HepG2 (cell line): ENCODE measurements at regions not wholly inside any gene's neighbourhood (a gene's known extent, or its start where the extent isn't known, plus 50 kb on each side); places are given as distances from the start of the nearest gene placed in this dataset.

Experiments used
- ETV6 ChIP-seq: sonication (generic); formaldehyde crosslinking; conservative IDR thresholded peaks from 2 replicates; pipeline ENCODE4 v1.4.0; 2020; ENCODE audit warnings: missing genetic modification reagents
- FOXK2 ChIP-seq: fragments of 450-650 bp; IDR thresholded peaks from 2 replicates; pipeline ENCODE4 v1.6.1; 2016
- NFYB ChIP-seq: sonication (generic); formaldehyde crosslinking; IDR thresholded peaks from 2 replicates; pipeline ENCODE4 v1.4.0; 2020; ENCODE audit warnings: missing genetic modification reagents
- NONO ChIP-seq, 2 experiments: fragments of 450-650 bp in 1 of 2; sonication (generic) in 1 of 2; formaldehyde crosslinking in 1 of 2; IDR thresholded peaks in 1 of 2; conservative IDR thresholded peaks in 1 of 2; 2 replicates each; pipeline versions ENCODE4 v1.6.1 to v1.8.0; 2017 to 2022; ENCODE audit warnings: mild to moderate bottlenecking in 1 of 2, missing genetic modification reagents in 1 of 2, moderate library complexity in 1 of 2
- PLRG1 ChIP-seq: fragments of 450-650 bp; conservative IDR thresholded peaks from 2 replicates; pipeline ENCODE4 v1.6.1; 2016
- POLR2A ChIP-seq, 2 experiments: IDR thresholded peaks; 2 replicates each; pipeline ENCODE4 v1.6.1; 2011; ENCODE audit warnings: low read depth in 2 of 2, low read length in 2 of 2, mild to moderate bottlenecking in 1 of 2, moderate library complexity in 1 of 2; ENCODE audit not compliant: insufficient read depth in 1 of 2
- RAD21 ChIP-seq: fragments of 450-650 bp; formaldehyde crosslinking; IDR thresholded peaks from 2 replicates; pipeline ENCODE4 v1.5.0; 2020; ENCODE audit warnings: mild to moderate bottlenecking
- ZFY ChIP-seq: sonication (generic); formaldehyde crosslinking; IDR thresholded peaks from 2 replicates; pipeline ENCODE4 v1.4.0; 2020; ENCODE audit warnings: missing genetic modification reagents
- ZNF24 ChIP-seq: fragments of 450-650 bp; IDR thresholded peaks from 2 replicates; pipeline ENCODE4 v1.6.1; 2017; ENCODE audit warnings: antibody characterized with exemption, mild to moderate bottlenecking
- ZNF274 ChIP-seq: sonication (generic); formaldehyde crosslinking; IDR thresholded peaks from 2 replicates; pipeline ENCODE4 v1.5.1; 2020; ENCODE audit warnings: mild to moderate bottlenecking, missing genetic modification reagents
- ZNF44 ChIP-seq: sonication (generic); formaldehyde crosslinking; IDR thresholded peaks from 2 replicates; pipeline ENCODE4 v1.5.1; 2020; ENCODE audit warnings: mild to moderate bottlenecking, missing genetic modification reagents
- TF ChIP-seq, protein P1 (sequence below): sonication (generic); formaldehyde crosslinking; conservative IDR thresholded peaks from 2 replicates; pipeline ENCODE4 v1.8.1; 2023; ENCODE audit warnings: missing genetic modification reagents

- TF ChIP-seq, protein P1, sequence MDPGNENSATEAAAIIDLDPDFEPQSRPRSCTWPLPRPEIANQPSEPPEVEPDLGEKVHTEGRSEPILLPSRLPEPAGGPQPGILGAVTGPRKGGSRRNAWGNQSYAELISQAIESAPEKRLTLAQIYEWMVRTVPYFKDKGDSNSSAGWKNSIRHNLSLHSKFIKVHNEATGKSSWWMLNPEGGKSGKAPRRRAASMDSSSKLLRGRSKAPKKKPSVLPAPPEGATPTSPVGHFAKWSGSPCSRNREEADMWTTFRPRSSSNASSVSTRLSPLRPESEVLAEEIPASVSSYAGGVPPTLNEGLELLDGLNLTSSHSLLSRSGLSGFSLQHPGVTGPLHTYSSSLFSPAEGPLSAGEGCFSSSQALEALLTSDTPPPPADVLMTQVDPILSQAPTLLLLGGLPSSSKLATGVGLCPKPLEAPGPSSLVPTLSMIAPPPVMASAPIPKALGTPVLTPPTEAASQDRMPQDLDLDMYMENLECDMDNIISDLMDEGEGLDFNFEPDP (CRISPR knock-in tag), result no peak
- TF ChIP-seq POLR2A (IDR thresholded peaks at IDR 0.05; ENCODE audit: insufficient read depth in 1 of 2, low read depth in 2 of 2, low read length in 2 of 2) (no peak), PLRG1 (no peak), ETV6 (CRISPR knock-in tag) (no peak), ZNF274 (CRISPR knock-in tag) (no peak), NONO (IDR thresholded peaks at IDR 0.05) (no peak), NONO (CRISPR knock-in tag; conservative IDR thresholded peaks at IDR 0.05) (no peak), FOXK2 (no peak), RAD21 (CRISPR knock-in tag) (no peak), NFYB (CRISPR knock-in tag) (no peak), ZNF44 (CRISPR knock-in tag) (no peak), ZNF24 (no peak), ZFY (CRISPR knock-in tag) (no peak)
Observed at GRCh38 chr6:134766497-134766896, 183.4 kb downstream of the ALDH8A1 start.
